BJ (cell line): ENCODE measurements at regions not wholly inside any gene's neighbourhood (a gene's known extent, or its start where the extent isn't known, plus 50 kb on each side); places are given as distances from the start of the nearest gene placed in this dataset.

Source experiments
- CTCF ChIA-PET: fragments of 350-600 bp; formaldehyde crosslinking; extraction: SDS; loops from one replicate; lab custom pipeline; 2021; ENCODE audit warnings: antibody characterized with exemption, inconsistent platforms; lab: Yijun Ruan, JAX
- POLR2A ChIA-PET: fragments of 300-600 bp; sonication (Branson Sonifier 250); formaldehyde crosslinking; extraction: SDS; loops from one replicate; lab custom pipeline; 2021; ENCODE audit warnings: antibody characterized with exemption; lab: Charles Lee
- DNase-seq: peaks from one replicate; pipeline ENCODE4 v3.0.0-alpha.2; 2011; ENCODE audit warnings: low read depth
- H3K27me3 ChIP-seq: 2 replicates; pipeline ENCODE4 v1.6.0; 2011; ENCODE audit warnings: low read length; ENCODE audit not compliant: control insufficient read depth, insufficient read depth
- H3K36me3 ChIP-seq: 2 replicates; pipeline ENCODE4 v1.5.1; 2011; ENCODE audit warnings: low read length; ENCODE audit not compliant: control insufficient read depth, insufficient read depth
- H3K4me3 ChIP-seq: 2 replicates; pipeline ENCODE4 v1.5.1; 2011; ENCODE audit warnings: low read depth, mild to moderate bottlenecking, control low read depth, low read length
- TF ChIP-seq, protein P1 (sequence below): IDR thresholded peaks from 2 replicates; pipeline ENCODE4 v1.5.1; 2011; ENCODE audit warnings: low read depth, mild to moderate bottlenecking, control low read depth, inconsistent platforms, low read length, moderate library complexity; ENCODE audit not compliant: insufficient read depth

DNA sequence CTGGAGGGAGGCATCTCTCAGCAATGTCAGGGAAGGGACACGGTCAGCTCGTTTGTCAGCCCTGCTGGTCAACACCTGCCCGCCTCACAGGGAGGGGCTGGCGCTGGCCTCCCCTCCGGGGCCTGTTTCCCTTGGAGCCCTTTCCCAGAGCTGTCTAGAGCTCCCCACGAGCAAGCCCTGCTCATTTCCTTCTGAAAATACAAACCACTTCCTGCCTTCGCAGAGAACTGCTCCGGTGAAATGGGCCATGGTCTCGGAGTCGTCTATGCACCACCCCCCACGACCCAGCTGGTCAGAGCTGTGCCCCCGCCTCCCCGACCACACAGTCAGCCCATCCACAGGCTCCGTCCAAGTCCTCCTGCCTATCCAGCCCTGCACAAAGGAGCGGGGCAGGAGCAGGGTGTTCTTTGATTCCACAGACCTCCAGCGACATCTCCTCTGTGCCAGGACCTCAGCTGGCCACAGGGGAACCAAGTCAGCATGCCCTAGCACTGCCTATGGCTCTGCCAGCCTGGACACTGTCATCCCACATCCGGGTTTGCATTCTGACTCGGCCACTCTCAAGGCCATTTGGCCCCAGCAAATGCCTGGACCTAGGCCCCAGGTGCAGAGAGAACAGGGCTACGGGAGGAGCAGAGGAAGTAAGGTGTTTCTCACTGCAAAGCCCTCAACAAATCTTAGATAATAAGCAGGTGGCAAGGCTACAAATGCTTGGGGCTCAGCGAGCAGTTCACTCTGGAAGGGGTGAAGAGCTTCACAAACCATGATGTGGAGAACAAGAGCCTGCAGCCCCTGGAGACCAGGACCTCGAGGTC is 82.1 kb upstream of the WNT11 start:
- Histone ChIP-seq H3K36me3 (no peaks in the 10 kb centered on the region), H3K4me3 (no peak overlapping the region), H3K27me3 (peaks cover 7% of the 10 kb centered on the region)
- POLR2A ChIA-PET = no interaction called here
- no peak for DNase-seq
- TF ChIP-seq, protein P1, sequence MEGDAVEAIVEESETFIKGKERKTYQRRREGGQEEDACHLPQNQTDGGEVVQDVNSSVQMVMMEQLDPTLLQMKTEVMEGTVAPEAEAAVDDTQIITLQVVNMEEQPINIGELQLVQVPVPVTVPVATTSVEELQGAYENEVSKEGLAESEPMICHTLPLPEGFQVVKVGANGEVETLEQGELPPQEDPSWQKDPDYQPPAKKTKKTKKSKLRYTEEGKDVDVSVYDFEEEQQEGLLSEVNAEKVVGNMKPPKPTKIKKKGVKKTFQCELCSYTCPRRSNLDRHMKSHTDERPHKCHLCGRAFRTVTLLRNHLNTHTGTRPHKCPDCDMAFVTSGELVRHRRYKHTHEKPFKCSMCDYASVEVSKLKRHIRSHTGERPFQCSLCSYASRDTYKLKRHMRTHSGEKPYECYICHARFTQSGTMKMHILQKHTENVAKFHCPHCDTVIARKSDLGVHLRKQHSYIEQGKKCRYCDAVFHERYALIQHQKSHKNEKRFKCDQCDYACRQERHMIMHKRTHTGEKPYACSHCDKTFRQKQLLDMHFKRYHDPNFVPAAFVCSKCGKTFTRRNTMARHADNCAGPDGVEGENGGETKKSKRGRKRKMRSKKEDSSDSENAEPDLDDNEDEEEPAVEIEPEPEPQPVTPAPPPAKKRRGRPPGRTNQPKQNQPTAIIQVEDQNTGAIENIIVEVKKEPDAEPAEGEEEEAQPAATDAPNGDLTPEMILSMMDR = no peak
- CTCF ChIA-PET = no interaction called here

DNA sequence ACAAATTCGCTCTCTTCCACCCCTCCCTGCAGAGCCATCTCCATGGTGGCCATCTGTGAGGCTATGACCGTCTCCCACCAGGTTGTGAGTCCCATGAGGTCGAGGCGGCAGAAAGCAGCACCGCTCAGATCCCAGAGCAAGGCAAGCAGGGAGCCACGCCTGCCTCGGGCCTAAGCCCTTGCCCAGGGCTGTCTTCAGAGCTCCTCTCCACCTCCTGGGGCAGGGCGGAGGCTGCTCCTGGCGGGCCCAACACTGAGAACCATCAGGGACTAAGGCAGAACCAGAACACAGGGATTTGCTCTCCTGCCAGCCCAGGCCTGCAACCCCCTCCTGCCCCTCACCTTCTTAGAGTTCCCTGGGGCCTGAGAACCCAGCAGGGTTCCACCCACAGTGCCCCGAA is 80.9 kb upstream of the WNT11 start:
- no peaks in the 10 kb centered on the region for H3K36me3 ChIP-seq
- peaks cover 7% of the 10 kb centered on the region for H3K27me3 ChIP-seq
- POLR2A ChIA-PET = no interaction called here
- DNase-seq = no peak
- CTCF ChIA-PET = interaction anchor here (0.6 to 1.4 kb wide), 2 partner anchors 17 to 24 kb away, joined by 3 read pairs; no protein-coding TSS in a partner anchor
- TF ChIP-seq, protein P1 = no peak
- H3K4me3 ChIP-seq = no peak overlapping the region

DNA sequence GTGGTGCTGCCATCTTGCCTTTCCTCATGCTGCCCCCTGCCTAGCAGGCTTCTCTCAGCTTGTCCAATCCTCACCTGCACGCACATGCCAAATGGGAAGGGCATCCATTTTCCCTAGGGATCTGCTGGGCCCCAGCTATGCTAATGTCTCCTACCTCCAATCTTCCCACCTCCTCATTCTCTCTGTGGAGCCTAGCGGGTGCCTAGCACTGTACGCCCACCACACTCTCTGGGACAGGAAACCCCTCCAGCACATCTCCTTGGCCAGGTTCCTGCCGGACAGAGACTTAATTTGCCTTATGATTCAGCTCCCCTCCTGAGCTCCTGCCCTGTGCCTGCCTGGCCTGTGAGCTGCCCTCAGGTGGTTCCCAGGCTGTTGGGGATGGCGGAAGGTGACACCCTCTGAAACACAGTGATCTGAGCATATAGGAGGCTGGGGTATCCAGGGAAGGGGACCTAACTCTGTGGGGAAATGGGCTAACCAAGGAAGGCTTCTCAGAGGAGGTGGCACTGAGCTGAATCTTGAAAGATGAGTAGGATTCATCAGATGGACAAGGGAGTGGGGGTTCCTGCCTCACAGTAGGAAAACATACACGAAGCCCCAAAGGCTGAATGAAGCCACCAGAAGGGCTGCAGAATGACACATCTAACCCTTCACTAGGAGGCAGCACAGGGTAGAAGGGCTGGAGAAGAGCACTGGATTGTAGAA is 79.2 kb upstream of the WNT11 start:
- no peak for DNase-seq
- TF ChIP-seq, protein P1 = no peak
- no peaks in the 10 kb centered on the region for H3K36me3 ChIP-seq
- ChIA-PET CTCF (no interaction called here), POLR2A (interaction anchor here (0.5 kb wide), 1 partner anchor 25 kb away, joined by 7 read pairs; no protein-coding TSS in a partner anchor)
- peaks cover 6% of the 10 kb centered on the region; the same call in 1 of the 2 replicates for H3K27me3 ChIP-seq
- no peak overlapping the region for H3K4me3 ChIP-seq

DNA sequence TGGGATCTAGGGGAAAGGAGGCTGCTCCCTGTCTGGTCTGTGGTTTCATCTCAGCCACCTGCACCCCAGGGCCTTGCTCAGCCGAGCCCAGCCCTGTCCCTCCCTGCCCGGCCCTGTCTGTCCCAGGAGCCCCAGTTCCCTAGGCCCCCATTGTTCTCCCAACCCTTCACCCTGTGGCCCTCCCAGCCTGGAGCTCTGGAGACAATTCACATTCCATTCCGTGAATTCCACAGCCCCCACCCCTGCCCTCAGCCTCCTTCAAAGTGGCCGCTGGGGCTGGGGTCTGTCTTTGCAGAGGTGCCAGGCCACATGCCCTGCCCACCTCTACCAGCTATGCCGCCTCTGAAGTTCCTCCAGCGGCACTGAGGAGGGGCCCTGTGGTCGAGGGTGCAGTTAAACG is 77.9 kb upstream of the WNT11 start:
- CTCF ChIA-PET = interaction anchor here (0.9 kb wide), 1 partner anchor 38 kb away, joined by 3 read pairs; no protein-coding TSS in a partner anchor
- H3K36me3 ChIP-seq = no peaks in the 10 kb centered on the region
- TF ChIP-seq, protein P1 = no peak
- DNase-seq = no peak
- H3K4me3 ChIP-seq = no peak overlapping the region
- POLR2A ChIA-PET = no interaction called here
- H3K27me3 ChIP-seq = peaks cover 11% of the 10 kb centered on the region
